ENCODE measurements at regions not wholly inside any gene's neighbourhood (a gene's known extent, or its start where the extent isn't known, plus 50 kb on each side); places are given as distances from the start of the nearest gene placed in this dataset.
"Not testable (repeated sequence)": the region's sequence is repeated elsewhere in the genome, so short reads cannot be mapped to it uniquely, and the experiment has no call there.

- DNase-seq (ENCODE audit: low spot score) = no peak
- no peak for TF ChIP-seq CTCF (IDR thresholded peaks at IDR 0.05)
Measured at GRCh38 chr16:88195911-88196465, 186.8 kb upstream of the ZNF469 start.

GRCh38 chr16:88196471-88197400 lies 186.0 kb upstream of the ZNF469 start:
- ATAC-seq (ENCODE audit: low FRiP score) = no peak
- no peak for TF ChIP-seq CTCF (IDR thresholded peaks at IDR 0.05)
- DNase-seq (ENCODE audit: low spot score) = no peak

More at GRCh38 chr16:88195911-88196465, 186.8 kb upstream of the ZNF469 start:
- ATAC-seq (ENCODE audit: low FRiP score) = no peak

- TF ChIP-seq CTCF (IDR thresholded peaks at IDR 0.05) = no peak
- ATAC-seq (ENCODE audit: low FRiP score) (no peak), DNase-seq (ENCODE audit: low spot score) (no peak)
Measured at GRCh38 chr16:88197481-88198456, 185.0 kb upstream of the ZNF469 start.

- not testable (repeated sequence) for DNase-seq (ENCODE audit: low spot score); ATAC-seq (ENCODE audit: low FRiP score)
Measured at GRCh38 chr16:88198457-88199295, 184.1 kb upstream of the ZNF469 start.

DNA sequence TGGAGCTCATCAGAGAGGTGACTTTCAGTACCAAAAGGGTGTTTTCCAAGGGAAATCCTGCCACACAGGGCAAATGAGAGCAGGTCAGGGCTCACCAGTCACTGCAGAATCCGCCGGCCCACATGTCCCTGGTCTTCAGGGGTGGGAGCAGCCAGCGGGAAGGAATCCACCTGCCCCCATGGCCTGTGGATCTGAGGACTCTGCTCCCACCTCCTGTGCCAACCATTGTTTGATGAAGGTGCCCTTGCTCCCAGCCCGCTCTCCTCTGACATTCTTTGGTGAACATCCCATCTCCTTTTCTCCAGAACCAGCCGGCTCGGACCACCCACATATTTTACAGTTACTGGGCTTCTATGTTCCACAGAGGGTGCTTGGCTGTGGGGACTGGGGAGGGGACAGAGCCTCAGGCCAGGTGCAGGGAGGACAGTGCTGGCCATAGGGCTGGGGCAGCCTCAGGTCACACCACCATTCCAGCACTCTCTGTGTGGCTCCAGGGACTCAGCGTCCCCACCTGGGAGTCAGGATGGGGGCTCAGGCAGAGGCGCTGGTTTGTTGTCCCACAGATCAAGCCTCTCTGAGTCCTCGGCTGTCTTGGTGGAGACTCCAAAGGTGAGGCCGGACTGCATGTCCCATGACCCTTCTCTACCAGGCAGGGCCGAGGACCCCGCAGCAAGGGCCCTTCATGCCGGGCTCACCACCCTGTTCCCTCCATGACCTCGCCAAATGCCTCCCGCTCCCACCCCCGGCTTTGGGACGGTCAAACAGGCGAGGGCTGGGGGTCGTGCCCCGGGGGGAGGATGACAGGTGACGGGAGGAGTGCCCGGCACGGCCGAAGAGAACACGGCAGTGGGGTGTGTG lies 183.2 kb upstream of the ZNF469 start:
- not testable (repeated sequence) for DNase-seq (ENCODE audit: low spot score); ATAC-seq (ENCODE audit: low FRiP score)

- DNase-seq (ENCODE audit: low spot score); ATAC-seq (ENCODE audit: low FRiP score): not testable (repeated sequence)
Measured at GRCh38 chr16:88200154-88200895, 182.4 kb upstream of the ZNF469 start.

- DNase-seq (ENCODE audit: low spot score) = no peak
- no peak for ATAC-seq (ENCODE audit: low FRiP score)
- no peak for TF ChIP-seq CTCF (IDR thresholded peaks at IDR 0.05)
Measured at GRCh38 chr16:88200896-88201185, 181.9 kb upstream of the ZNF469 start.

- ATAC-seq (ENCODE audit: low FRiP score); DNase-seq (ENCODE audit: low spot score): not testable (repeated sequence)
Measured at GRCh38 chr16:88201611-88202010, 181.1 kb upstream of the ZNF469 start.

Measured in omental fat pad (tissue), 3 donors.